ENCODE measurements at regions not wholly inside any gene's neighbourhood (a gene's known extent, or its start where the extent isn't known, plus 50 kb on each side); places are given as distances from the start of the nearest gene placed in this dataset.

DNA sequence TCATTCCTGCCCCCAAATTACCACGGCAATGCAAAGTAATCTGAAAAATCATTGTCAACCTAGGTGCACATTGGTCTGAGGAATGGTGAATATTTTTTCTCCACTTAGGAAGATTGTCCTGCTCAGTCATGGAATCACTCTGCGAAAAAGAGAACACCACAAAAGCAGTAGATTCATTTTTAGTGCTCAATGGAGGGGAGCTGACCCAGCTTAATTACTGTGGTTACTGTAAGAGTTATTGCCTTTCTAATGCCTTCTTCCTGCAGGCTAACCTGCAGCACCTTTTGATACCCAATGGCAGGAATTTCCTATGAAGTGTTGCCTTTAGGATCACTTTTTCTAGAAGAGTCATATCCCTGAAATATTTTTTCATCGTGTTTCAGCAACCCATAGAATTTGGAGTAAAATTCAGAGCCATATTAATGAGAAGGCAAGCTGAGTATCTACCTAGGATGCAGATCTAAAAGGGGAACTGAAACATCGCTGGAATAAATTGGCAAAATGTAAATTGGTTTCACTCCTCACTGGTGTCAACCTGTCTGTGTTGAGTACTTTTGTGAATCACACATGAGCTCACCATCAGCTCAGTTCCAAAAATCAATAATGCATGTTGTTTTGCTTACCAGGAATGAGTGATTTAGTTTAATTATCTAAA, 464.5 kb downstream of the CSNK1G3 start:
- TF ChIP-seq, protein P1, sequence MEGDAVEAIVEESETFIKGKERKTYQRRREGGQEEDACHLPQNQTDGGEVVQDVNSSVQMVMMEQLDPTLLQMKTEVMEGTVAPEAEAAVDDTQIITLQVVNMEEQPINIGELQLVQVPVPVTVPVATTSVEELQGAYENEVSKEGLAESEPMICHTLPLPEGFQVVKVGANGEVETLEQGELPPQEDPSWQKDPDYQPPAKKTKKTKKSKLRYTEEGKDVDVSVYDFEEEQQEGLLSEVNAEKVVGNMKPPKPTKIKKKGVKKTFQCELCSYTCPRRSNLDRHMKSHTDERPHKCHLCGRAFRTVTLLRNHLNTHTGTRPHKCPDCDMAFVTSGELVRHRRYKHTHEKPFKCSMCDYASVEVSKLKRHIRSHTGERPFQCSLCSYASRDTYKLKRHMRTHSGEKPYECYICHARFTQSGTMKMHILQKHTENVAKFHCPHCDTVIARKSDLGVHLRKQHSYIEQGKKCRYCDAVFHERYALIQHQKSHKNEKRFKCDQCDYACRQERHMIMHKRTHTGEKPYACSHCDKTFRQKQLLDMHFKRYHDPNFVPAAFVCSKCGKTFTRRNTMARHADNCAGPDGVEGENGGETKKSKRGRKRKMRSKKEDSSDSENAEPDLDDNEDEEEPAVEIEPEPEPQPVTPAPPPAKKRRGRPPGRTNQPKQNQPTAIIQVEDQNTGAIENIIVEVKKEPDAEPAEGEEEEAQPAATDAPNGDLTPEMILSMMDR (IDR thresholded peaks at IDR 0.05), result no peak
- TF ChIP-seq POLR2A (IDR thresholded peaks at IDR 0.05), result no peak

All from uterus (tissue), 2 donors.